Smooth muscle cell (in vitro differentiated cells): ENCODE measurements at regions not wholly inside any gene's neighbourhood (a gene's known extent, or its start where the extent isn't known, plus 50 kb on each side); places are given as distances from the start of the nearest gene placed in this dataset.

Experiments used
- DNase-seq: peaks from one replicate; lab custom pipeline; 2025; ENCODE audit not compliant: unreplicated experiment; lab: John Stamatoyannopoulos, UW
- H2AFZ ChIP-seq: fragments of 200-600 bp; sonication (generic); 2 replicates; pipeline ENCODE4 v1.6.0; 2016; ENCODE audit warnings: antibody characterized with exemption, low read depth, mild to moderate bottlenecking
- H3F3A ChIP-seq: fragments of 200-600 bp; sonication (generic); 2 replicates; pipeline ENCODE4 v1.6.0; 2017; ENCODE audit warnings: antibody characterized with exemption, low read depth
- H3K27ac ChIP-seq: fragments of 200-600 bp; sonication (generic); 2 replicates; pipeline ENCODE4 v1.5.1; 2016; ENCODE audit warnings: low read depth, mild to moderate bottlenecking
- H3K27me3 ChIP-seq: fragments of 200-600 bp; sonication (generic); 2 replicates; pipeline ENCODE4 v1.6.1; 2016; ENCODE audit warnings: low read depth, mild to moderate bottlenecking
- H3K36me3 ChIP-seq: fragments of 200-600 bp; sonication (generic); 2 replicates; pipeline ENCODE4 v1.5.1; 2016; ENCODE audit warnings: low read depth
- H3K4me1 ChIP-seq: fragments of 200-600 bp; sonication (generic); 2 replicates; pipeline ENCODE4 v1.5.1; 2016; ENCODE audit warnings: low read depth
- H3K4me2 ChIP-seq: fragments of 200-600 bp; sonication (generic); 2 replicates; pipeline ENCODE4 v1.6.0; 2016; ENCODE audit warnings: mild to moderate bottlenecking
- H3K4me3 ChIP-seq: fragments of 200-600 bp; sonication (generic); 2 replicates; pipeline ENCODE4 v1.5.1; 2016; ENCODE audit warnings: mild to moderate bottlenecking
- H3K79me2 ChIP-seq: fragments of 200-600 bp; sonication (generic); 2 replicates; pipeline ENCODE4 v1.6.0; 2016; ENCODE audit warnings: low read depth, mild to moderate bottlenecking
- H3K9ac ChIP-seq: fragments of 200-600 bp; sonication (generic); 2 replicates; pipeline ENCODE4 v1.6.0; 2016; ENCODE audit warnings: low read depth
- H3K9me3 ChIP-seq: fragments of 200-600 bp; sonication (generic); replicated peaks from 2 replicates; pipeline ENCODE4 v1.5.1; 2016; ENCODE audit warnings: low read depth
- H4K20me1 ChIP-seq: fragments of 200-600 bp; sonication (generic); 2 replicates; pipeline ENCODE4 v1.6.0; 2016; ENCODE audit warnings: low read depth
- CTCF ChIP-seq: fragments of 200-600 bp; sonication (generic); IDR thresholded peaks from 2 replicates; pipeline ENCODE4 v1.5.1; 2017; ENCODE audit warnings: borderline replicate concordance, mild to moderate bottlenecking, antibody characterized with exemption; ENCODE audit not compliant: insufficient read depth, poor library complexity, severe bottlenecking
- WGBS: methylation state at CpG from one replicate; pipeline ENCODE4 v1.1.7; 2016; ENCODE audit warnings: low lambda C conversion rate; 5-methylcytosine and 5-hydroxymethylcytosine counted together

GRCh38 chr5:147963948-147964693, 57.8 kb upstream of the C5orf46 start:
- no peak for DNase-seq
- Histone ChIP-seq H3K27ac (no peak overlapping the region), H3K9ac (no peak overlapping the region), H2AFZ (no peak overlapping the region), H3K9me3 (no peaks in the 10 kb centered on the region), H3K79me2 (no peaks in the 10 kb centered on the region), H3K4me3 (no peak overlapping the region), H4K20me1 (peaks cover 6% of the 10 kb centered on the region), H3K4me2 (no peak overlapping the region), H3K27me3 (no peaks in the 10 kb centered on the region), H3K4me1 (peaks cover 4% of the 10 kb centered on the region), H3K36me3 (no peaks in the 10 kb centered on the region), H3F3A (peaks cover 18% of the 10 kb centered on the region)
- WGBS, result 91% methylated on average over 4 of the region's 4 CpGs
- no peak for TF ChIP-seq CTCF

- H3K79me2 ChIP-seq, result no peaks in the 10 kb centered on the region
- peaks cover 4% of the 10 kb centered on the region for H3K4me1 ChIP-seq
- H3K4me2 ChIP-seq, result no peak overlapping the region
- H3K27ac ChIP-seq, result no peak overlapping the region
- no peaks in the 10 kb centered on the region for H3K36me3 ChIP-seq
- no peak overlapping the region for H3K4me3 ChIP-seq
- peaks cover 18% of the 10 kb centered on the region for H3F3A ChIP-seq
- 91% methylated on average over 2 of the region's 2 CpGs for WGBS
- H4K20me1 ChIP-seq, result peaks cover 6% of the 10 kb centered on the region
- H3K9ac ChIP-seq, result no peak overlapping the region
- DNase-seq, result no peak
- no peak overlapping the region for H2AFZ ChIP-seq
- TF ChIP-seq CTCF, result no peak
- H3K27me3 ChIP-seq, result no peaks in the 10 kb centered on the region
- H3K9me3 ChIP-seq, result no peaks in the 10 kb centered on the region
Observed at GRCh38 chr5:147963436-147963835, 57.1 kb upstream of the C5orf46 start.

GRCh38 chr5:147961208-147961749, 54.9 kb upstream of the C5orf46 start:
- 93% methylated on average over 2 of the region's 2 CpGs for WGBS
- no peaks in the 10 kb centered on the region for H3K79me2 ChIP-seq
- H3K4me2 ChIP-seq, result no peak overlapping the region
- H3K4me3 ChIP-seq, result no peak overlapping the region
- DNase-seq, result no peak
- no peak overlapping the region for H3K9ac ChIP-seq
- TF ChIP-seq CTCF, result no peak
- peaks cover 3% of the 10 kb centered on the region for H4K20me1 ChIP-seq
- H3F3A ChIP-seq, result peaks cover 7% of the 10 kb centered on the region
- H3K27me3 ChIP-seq, result no peaks in the 10 kb centered on the region
- no peak overlapping the region for H2AFZ ChIP-seq
- no peaks in the 10 kb centered on the region for H3K9me3 ChIP-seq
- H3K27ac ChIP-seq, result no peak overlapping the region
- peaks cover 1% of the 10 kb centered on the region for H3K4me1 ChIP-seq
- no peaks in the 10 kb centered on the region for H3K36me3 ChIP-seq

GRCh38 chr5:147957901-147958300, 51.6 kb upstream of the C5orf46 start:
- DNase-seq, result no peak
- Histone ChIP-seq H3K4me3 (no peak overlapping the region), H3K9ac (no peak overlapping the region), H3K4me1 (no peaks in the 10 kb centered on the region), H3K27ac (peak overlapping the region; percentile 35), H3K27me3 (no peaks in the 10 kb centered on the region), H3K4me2 (no peak overlapping the region), H3K79me2 (no peaks in the 10 kb centered on the region), H3F3A (no peaks in the 10 kb centered on the region), H3K9me3 (no peaks in the 10 kb centered on the region), H3K36me3 (no peaks in the 10 kb centered on the region), H4K20me1 (no peaks in the 10 kb centered on the region), H2AFZ (no peak overlapping the region)
- WGBS, result 88% methylated on average over 6 of the region's 6 CpGs
- TF ChIP-seq CTCF, result no peak
